SK-N-SH (cell line): ENCODE measurements at regions not wholly inside any gene's neighbourhood (a gene's known extent, or its start where the extent isn't known, plus 50 kb on each side); places are given as distances from the start of the nearest gene placed in this dataset.

ENCODE experiments used
- CTCF ChIA-PET: fragments of 300-600, 350-600 bp; formaldehyde crosslinking; extraction: SDS; loops from one replicate; lab custom pipeline; 2021; lab: Yijun Ruan, JAX
- POLR2A ChIA-PET: fragments of 350-600 bp; sonication (Branson Sonifier 250); formaldehyde crosslinking; extraction: SDS; loops from one replicate; lab custom pipeline; 2020; ENCODE audit warnings: antibody characterized with exemption, inconsistent platforms; lab: Yijun Ruan, JAX
- DNase-seq: peaks from one replicate; pipeline ENCODE4 v3.0.0; 2012
- H2AFZ ChIP-seq: fragments of 200-600 bp; sonication (generic); 2 replicates; pipeline ENCODE4 v1.8.1; 2016; ENCODE audit warnings: antibody characterized with exemption, mild to moderate bottlenecking, low read depth
- H3F3A ChIP-seq: fragments of 200-600 bp; sonication (generic); replicated peaks from 2 replicates; pipeline ENCODE3; 2016; ENCODE audit warnings: antibody characterized with exemption, mild to moderate bottlenecking; ENCODE audit not compliant: insufficient read depth
- H3K27ac ChIP-seq, 2 experiments: fragments of 200-500 bp in 1 of 2; fragments of 200-600 bp in 1 of 2; sonication (Bioruptor generic) in 1 of 2; sonication (generic), shearing (Covaris generic) in 1 of 2; 2 replicates each; pipeline versions ENCODE4 v1.5.1 to v1.6.1; 2014 to 2016; ENCODE audit warnings: low read depth in 2 of 2, inconsistent platforms in 1 of 2, low read length in 1 of 2, mild to moderate bottlenecking in 1 of 2, mixed read lengths in 1 of 2
- H3K27me3 ChIP-seq: fragments of 200-600 bp; sonication (generic), shearing (Covaris generic); 2 replicates; pipeline ENCODE4 v1.6.1; 2016; ENCODE audit warnings: mixed run types; ENCODE audit not compliant: insufficient read depth
- H3K36me3 ChIP-seq, 2 experiments: fragments of 200-500 bp in 1 of 2; fragments of 200-600 bp in 1 of 2; sonication (Bioruptor generic) in 1 of 2; sonication (generic) in 1 of 2; replicated peaks in 1 of 2; 2 replicates each; pipeline versions ENCODE3 to v1.5.1; 2014 to 2016; ENCODE audit warnings: low read length in 1 of 2, mild to moderate bottlenecking in 1 of 2; ENCODE audit not compliant: insufficient read depth in 2 of 2, control insufficient read depth in 1 of 2
- H3K4me1 ChIP-seq, 2 experiments: fragments of 200-500 bp in 1 of 2; fragments of 200-600 bp in 1 of 2; sonication (Bioruptor generic) in 1 of 2; sonication (generic), shearing (Covaris generic) in 1 of 2; 2 replicates each; pipeline versions ENCODE4 v1.5.1 to v1.6.1; 2014 to 2016; ENCODE audit warnings: low read depth in 1 of 2, low read length in 1 of 2, mixed run types in 1 of 2; ENCODE audit not compliant: insufficient read depth in 2 of 2, control insufficient read depth in 1 of 2
- H3K4me2 ChIP-seq: fragments of 200-600 bp; sonication (generic), shearing (Covaris generic); 2 replicates; pipeline ENCODE4 v1.6.1; 2017; ENCODE audit warnings: mixed run types
- H3K4me3 ChIP-seq, 2 experiments: fragments of 200-500 bp in 1 of 2; fragments of 200-600 bp in 1 of 2; sonication (Bioruptor generic) in 1 of 2; sonication (generic), shearing (Covaris generic) in 1 of 2; 2 replicates each; pipeline versions ENCODE4 v1.5.1 to v1.8.1; 2014 to 2016; ENCODE audit warnings: low read depth in 2 of 2, inconsistent platforms in 1 of 2, low read length in 1 of 2, mild to moderate bottlenecking in 1 of 2, mixed read lengths in 1 of 2, moderate library complexity in 1 of 2
- H3K79me2 ChIP-seq: fragments of 200-600 bp; sonication (generic); 2 replicates; pipeline ENCODE4 v1.8.1; 2017; ENCODE audit warnings: mild to moderate bottlenecking; ENCODE audit not compliant: insufficient read depth
- H3K9ac ChIP-seq: fragments of 200-600 bp; sonication (generic); 2 replicates; pipeline ENCODE4 v1.6.1; 2017; ENCODE audit warnings: mixed run types
- H3K9me2 ChIP-seq: fragments of 200-600 bp; sonication (generic); 2 replicates; pipeline ENCODE4 v1.6.1; 2017; ENCODE audit warnings: mixed run types
- H3K9me3 ChIP-seq: fragments of 200-600 bp; sonication (generic); 2 replicates; pipeline ENCODE4 v1.6.1; 2017; ENCODE audit warnings: mixed run types, mild to moderate bottlenecking, moderate library complexity
- H4K20me1 ChIP-seq: fragments of 200-600 bp; sonication (generic); 2 replicates; pipeline ENCODE4 v1.6.1; 2017; ENCODE audit warnings: mild to moderate bottlenecking, mixed run types; ENCODE audit not compliant: insufficient read depth
- CHD2 ChIP-seq: fragments of 150-350 bp; IDR thresholded peaks from 2 replicates; pipeline ENCODE4 v1.6.1; 2018; ENCODE audit warnings: low read length; ENCODE audit not compliant: partially characterized antibody
- FOSL2 ChIP-seq: IDR thresholded peaks from 2 replicates; pipeline ENCODE4 v1.4.0; 2012; ENCODE audit warnings: low read depth, mild to moderate bottlenecking, moderate library complexity, borderline replicate concordance
- FOXM1 ChIP-seq: IDR thresholded peaks from 2 replicates; pipeline ENCODE4 v1.4.0; 2012; ENCODE audit warnings: low read depth, mild to moderate bottlenecking
- JUND ChIP-seq: IDR thresholded peaks from 2 replicates; pipeline ENCODE4 v1.4.0; 2012
- NFIC ChIP-seq: IDR thresholded peaks from 2 replicates; pipeline ENCODE4 v1.4.0; 2012; ENCODE audit warnings: borderline replicate concordance
- RAD21 ChIP-seq: IDR thresholded peaks from 2 replicates; pipeline ENCODE4 v1.6.1; 2012; ENCODE audit warnings: mild to moderate bottlenecking, low read length
- RCOR1 ChIP-seq: fragments of 150-350 bp; IDR thresholded peaks from 2 replicates; pipeline ENCODE4 v1.6.1; 2017; ENCODE audit warnings: antibody characterized with exemption, low read length
- RFX5 ChIP-seq: IDR thresholded peaks from 2 replicates; pipeline ENCODE4 v1.6.1; 2012; ENCODE audit warnings: mild to moderate bottlenecking, improper control_type of control experiment, low read length
- RXRA ChIP-seq: IDR thresholded peaks from 2 replicates; pipeline ENCODE4 v1.4.0; 2012; ENCODE audit warnings: low read depth, mild to moderate bottlenecking, borderline replicate concordance
- TAF1 ChIP-seq: IDR thresholded peaks from 2 replicates; pipeline ENCODE4 v1.6.1; 2012; ENCODE audit warnings: low read depth, mild to moderate bottlenecking, low read length, moderate library complexity, borderline replicate concordance
- TEAD4 ChIP-seq: IDR thresholded peaks from 2 replicates; pipeline ENCODE4 v1.4.0; 2012; ENCODE audit warnings: mild to moderate bottlenecking, borderline replicate concordance; ENCODE audit not compliant: insufficient read depth
- YY1 ChIP-seq: IDR thresholded peaks from 2 replicates; pipeline ENCODE4 v1.4.0; 2012; ENCODE audit warnings: low read depth, mild to moderate bottlenecking
- WGBS: methylation state at CpG from one replicate; pipeline ENCODE4 v1.1.6; 2017; ENCODE audit warnings: low lambda C conversion rate; 5-methylcytosine and 5-hydroxymethylcytosine counted together
- TF ChIP-seq, protein P1 (sequence below): fragments of 200-600 bp; sonication (generic); IDR thresholded peaks from 2 replicates; pipeline ENCODE4 v1.6.1; 2017; ENCODE audit warnings: antibody characterized with exemption, mild to moderate bottlenecking, moderate library complexity

DNA sequence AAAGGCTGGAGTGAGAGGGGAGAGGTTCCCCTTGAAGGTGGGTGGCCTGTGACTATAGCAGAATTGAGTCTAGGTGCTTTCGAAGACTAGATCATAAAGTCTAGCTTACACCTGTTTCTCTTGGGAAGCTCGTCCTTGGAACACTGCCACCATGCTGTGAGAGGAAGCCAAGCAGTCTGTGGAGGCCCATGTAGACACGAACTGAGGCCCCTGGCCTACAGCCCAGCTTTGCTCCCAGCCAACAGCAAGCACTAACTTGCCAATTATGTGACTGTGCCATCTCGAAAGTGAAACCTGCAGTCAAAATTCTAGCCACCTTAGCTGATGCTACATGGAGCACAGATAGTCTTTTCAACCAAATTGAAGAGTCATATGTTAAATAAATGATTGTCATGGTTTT lies 190.5 kb upstream of the NECTIN3 start:
- Histone ChIP-seq H4K20me1 (no peaks in the 10 kb centered on the region), H3K27ac (no peak overlapping the region), H3K36me3 (no peaks in the 10 kb centered on the region), H3K27me3 (no peaks in the 10 kb centered on the region), H3K9me3 (no peaks in the 10 kb centered on the region), H2AFZ (no peak overlapping the region), H3K4me1 (no peaks in the 10 kb centered on the region; a peak in 1 of 4 replicates), H3K9ac (no peak overlapping the region), H3K4me3 (no peak overlapping the region), H3K4me2 (no peak overlapping the region)
- WGBS, result 64% methylated on average over 4 of the region's 4 CpGs
- peak; percentile 19; the same call in 1 of the 2 replicates for TF ChIP-seq NFIC
- TF ChIP-seq JUND, result no peak
- TF ChIP-seq RAD21, result 0 out of 2 replicates have a peak, but pooled peaks have one; percentile 18
- TF ChIP-seq RFX5, result no peak
- TF ChIP-seq, protein P1, sequence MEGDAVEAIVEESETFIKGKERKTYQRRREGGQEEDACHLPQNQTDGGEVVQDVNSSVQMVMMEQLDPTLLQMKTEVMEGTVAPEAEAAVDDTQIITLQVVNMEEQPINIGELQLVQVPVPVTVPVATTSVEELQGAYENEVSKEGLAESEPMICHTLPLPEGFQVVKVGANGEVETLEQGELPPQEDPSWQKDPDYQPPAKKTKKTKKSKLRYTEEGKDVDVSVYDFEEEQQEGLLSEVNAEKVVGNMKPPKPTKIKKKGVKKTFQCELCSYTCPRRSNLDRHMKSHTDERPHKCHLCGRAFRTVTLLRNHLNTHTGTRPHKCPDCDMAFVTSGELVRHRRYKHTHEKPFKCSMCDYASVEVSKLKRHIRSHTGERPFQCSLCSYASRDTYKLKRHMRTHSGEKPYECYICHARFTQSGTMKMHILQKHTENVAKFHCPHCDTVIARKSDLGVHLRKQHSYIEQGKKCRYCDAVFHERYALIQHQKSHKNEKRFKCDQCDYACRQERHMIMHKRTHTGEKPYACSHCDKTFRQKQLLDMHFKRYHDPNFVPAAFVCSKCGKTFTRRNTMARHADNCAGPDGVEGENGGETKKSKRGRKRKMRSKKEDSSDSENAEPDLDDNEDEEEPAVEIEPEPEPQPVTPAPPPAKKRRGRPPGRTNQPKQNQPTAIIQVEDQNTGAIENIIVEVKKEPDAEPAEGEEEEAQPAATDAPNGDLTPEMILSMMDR, result peak; percentile 32; the same call in 1 of the 2 replicates
- TF ChIP-seq, all 33 proteins: peak for 3
- no peaks in the 10 kb centered on the region for H3F3A ChIP-seq
- POLR2A ChIA-PET, result no interaction called here
- peak; percentile 25 for DNase-seq
- H3K79me2 ChIP-seq, result no peaks in the 10 kb centered on the region
- H3K9me2 ChIP-seq, result no peaks in the 10 kb centered on the region
- CTCF ChIA-PET, result interaction anchor here (0.6 to 2.0 kb wide), 4 partner anchors 13 to 468 kb away, joined by 3 to 5 read pairs (median 4); no protein-coding TSS in a partner anchor

DNA sequence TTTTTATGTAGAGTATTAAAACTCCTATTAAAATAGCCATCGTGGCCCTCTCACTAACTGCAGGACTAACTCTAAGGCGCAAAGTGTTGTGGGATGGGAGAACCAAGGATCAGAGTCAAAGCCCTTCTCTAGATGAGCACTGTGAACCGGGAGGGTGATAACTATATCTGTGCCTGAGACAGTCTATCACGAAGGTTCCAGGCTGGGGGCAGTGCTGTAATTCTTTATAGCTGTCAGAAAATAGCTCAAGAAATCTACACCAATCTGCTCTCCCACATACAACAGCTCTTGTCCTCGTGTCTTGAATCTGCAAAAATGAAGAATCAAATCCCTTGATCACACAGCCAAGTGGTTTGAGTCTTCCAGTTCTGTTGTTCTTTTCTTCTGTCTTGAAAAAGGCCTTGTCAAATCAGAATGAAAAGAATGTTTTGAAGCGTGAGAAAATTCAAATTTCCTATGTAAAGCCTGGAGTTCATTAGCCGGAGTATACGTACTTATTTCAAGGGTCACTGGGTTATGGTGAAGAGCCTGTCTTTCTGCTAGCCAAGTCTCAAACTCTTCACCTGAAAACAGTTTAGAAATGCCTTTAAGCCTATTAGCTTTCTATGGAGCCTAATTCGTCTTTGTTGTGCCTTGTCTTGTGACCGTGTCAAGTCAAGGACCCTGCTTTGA lies 185.3 kb upstream of the NECTIN3 start:
- Histone ChIP-seq H3K27ac (no peak overlapping the region), H3K4me3 (no peak overlapping the region), H3F3A (no peaks in the 10 kb centered on the region), H3K9me3 (no peaks in the 10 kb centered on the region), H3K9ac (no peak overlapping the region), H3K9me2 (no peaks in the 10 kb centered on the region), H2AFZ (no peak overlapping the region), H4K20me1 (no peaks in the 10 kb centered on the region), H3K36me3 (no peaks in the 10 kb centered on the region), H3K27me3 (no peaks in the 10 kb centered on the region), H3K4me2 (no peak overlapping the region), H3K4me1 (no peaks in the 10 kb centered on the region), H3K79me2 (no peaks in the 10 kb centered on the region)
- TF ChIP-seq CHD2, result no peak
- TF ChIP-seq, protein P1, result no peak
- no peak for TF ChIP-seq TAF1
- TF ChIP-seq YY1, result no peak
- no peak for TF ChIP-seq TEAD4
- no peak for TF ChIP-seq FOXM1
- no peak for TF ChIP-seq RXRA
- TF ChIP-seq FOSL2, result no peak
- TF ChIP-seq RCOR1, result no peak
- POLR2A ChIA-PET, result no interaction called here
- WGBS, result 87% methylated on average over 10 of the region's 10 CpGs
- CTCF ChIA-PET, result no interaction called here
- no peak for DNase-seq
